SK-N-MC (cell line): ENCODE measurements at regions not wholly inside any gene's neighbourhood (a gene's known extent, or its start where the extent isn't known, plus 50 kb on each side); places are given as distances from the start of the nearest gene placed in this dataset.

Experiments
- EZH2 ChIP-seq: fragments of 200-600 bp; sonication (generic); IDR thresholded peaks from one replicate; pipeline ENCODE4 v1.6.1; 2017; ENCODE audit warnings: antibody characterized with exemption
- FOXP2 ChIP-seq: optimal IDR thresholded peaks from 2 replicates; pipeline ENCODE3; 2011; ENCODE audit warnings: mild to moderate bottlenecking, moderate library complexity; ENCODE audit not compliant: insufficient read depth; ENCODE audit errors: extremely low read length, control extremely low read depth
- POLR2AphosphoS5 ChIP-seq: IDR thresholded peaks from 2 replicates; pipeline ENCODE4 v1.6.1; 2012; ENCODE audit warnings: mild to moderate bottlenecking, low read depth, low read length, borderline replicate concordance

DNA sequence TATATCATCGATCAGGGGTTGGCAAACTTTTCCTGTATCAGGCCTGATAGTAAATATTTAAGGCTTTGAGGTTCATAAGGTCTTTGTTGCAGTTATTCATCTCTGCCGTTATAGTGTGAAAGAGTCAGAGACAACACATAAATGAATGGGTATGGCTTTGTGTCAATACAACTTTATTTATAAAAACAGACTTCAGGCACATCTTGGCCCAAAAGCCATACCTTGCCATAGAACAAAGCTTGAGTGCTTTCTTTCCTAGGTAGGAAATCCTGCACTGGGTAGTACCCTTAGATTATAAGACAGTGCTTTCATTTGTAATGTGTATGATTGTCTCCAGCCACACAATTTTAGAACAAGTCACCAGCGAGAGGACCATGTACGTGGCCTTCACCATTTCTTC, 58.9 kb upstream of the MAGI1 start:
- TF ChIP-seq EZH2 (no peak), POLR2AphosphoS5 (no peak), FOXP2 (no peak)
